IPS-NIHi11 (cell line): ENCODE measurements at regions not wholly inside any gene's neighbourhood (a gene's known extent, or its start where the extent isn't known, plus 50 kb on each side); places are given as distances from the start of the nearest gene placed in this dataset.
A peak's percentile ranks its signal among the peaks of the same experiment; 100 is the strongest.

ENCODE experiments used
- DNase-seq: peaks from one replicate; pipeline ENCODE4 v3.0.0; 2012; ENCODE audit warnings: mixed read lengths, low spot score

DNA sequence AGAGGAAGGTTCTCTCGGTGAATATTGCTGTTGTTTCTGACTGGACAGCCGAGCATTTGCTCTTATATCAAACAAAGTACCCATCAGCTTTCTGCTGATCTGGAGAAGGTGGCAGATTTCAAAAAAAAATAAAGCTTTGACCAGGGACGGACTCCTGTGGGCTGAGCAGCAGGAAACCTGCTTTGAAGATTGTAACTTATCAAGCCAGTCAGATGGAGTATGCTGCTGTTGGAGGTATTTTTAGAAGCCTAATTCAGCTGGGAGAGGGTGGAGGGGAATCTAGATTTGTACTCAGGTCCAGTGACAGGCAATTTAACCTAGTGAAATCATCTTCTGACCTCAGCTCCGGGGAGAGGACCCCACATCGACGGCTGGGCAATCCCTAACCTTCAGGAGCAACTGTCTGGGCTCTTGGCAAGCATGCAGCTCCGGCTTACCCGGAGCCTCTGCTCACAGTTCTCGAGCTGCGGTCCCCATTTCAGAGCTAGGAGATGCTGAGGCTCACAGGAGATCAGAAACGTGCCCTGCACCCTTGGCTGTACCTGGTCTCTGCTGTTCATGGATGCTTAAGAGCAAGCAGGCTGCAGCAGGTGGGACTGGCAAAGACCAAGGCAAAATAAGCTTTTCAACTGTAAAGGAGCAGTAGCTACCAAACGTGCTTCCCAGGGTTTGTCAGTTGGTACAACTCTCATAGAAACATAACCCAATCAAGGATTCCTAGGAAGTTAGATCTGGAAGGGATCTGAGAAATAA is 89.3 kb upstream of the ST8SIA2 start:
- DNase-seq, result no peak

DNA sequence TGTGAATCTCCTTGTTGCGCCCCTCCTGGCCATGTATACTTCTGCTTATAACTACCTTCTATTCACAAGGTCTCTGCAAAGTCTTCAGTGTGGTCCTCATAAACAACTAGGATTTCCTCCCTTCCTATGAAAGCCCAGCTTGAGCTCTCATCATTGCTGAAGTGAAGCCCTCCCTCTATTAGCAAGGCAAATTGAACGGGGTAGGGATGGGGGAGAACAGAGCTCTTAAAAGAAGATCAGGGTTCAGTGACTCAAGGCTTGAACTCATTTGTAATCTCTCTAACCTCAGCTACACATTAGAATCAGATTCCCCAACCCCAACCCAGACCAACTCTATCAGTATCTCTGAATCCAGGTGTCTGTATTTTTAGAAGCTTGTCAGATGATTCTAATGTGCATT is 88.3 kb upstream of the ST8SIA2 start:
- DNase-seq, result peak; percentile 16

DNA sequence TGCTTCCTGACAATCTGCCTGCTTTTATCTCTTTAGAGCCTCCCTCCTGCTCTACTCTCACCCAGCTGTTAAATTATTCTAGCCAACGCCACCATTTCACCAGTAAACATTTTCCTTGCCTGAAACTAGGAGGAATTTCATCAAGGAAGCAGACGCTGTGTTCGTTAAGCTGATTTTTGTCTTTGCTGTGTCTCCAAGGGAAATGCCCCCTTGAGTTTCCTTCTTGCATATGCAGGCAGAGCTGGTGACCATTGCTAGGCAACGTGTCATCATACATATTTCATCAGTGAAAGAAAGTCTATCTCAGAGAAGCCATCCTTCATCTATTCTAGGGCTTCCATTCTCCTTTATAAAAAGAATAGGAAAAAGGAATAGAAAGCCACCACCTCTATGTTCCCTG is 87.0 kb upstream of the ST8SIA2 start:
- peak; percentile 40 for DNase-seq

DNA sequence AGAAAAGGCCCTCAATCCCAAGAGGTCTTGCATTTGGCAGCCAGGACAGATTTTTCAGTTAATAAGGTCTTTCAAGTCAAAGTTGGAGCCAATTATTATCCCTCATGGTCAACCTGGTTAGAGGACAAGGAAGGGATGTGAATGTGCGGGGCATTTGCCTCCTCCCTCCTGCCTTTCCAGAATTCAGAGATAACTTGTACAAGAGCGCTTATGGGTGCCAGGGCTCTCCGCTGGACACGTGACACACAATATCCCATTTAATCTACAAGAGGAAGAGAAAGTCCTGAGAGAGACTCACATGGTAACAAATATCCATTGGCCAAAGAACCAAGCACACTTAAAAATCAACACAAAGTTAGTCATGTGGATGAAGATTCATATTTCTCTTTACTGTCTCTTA is 78.5 kb upstream of the ST8SIA2 start:
- DNase-seq, result no peak

GRCh38 chr15:92315595-92316211 is 78.0 kb upstream of the ST8SIA2 start:
- DNase-seq, result no peak

DNA sequence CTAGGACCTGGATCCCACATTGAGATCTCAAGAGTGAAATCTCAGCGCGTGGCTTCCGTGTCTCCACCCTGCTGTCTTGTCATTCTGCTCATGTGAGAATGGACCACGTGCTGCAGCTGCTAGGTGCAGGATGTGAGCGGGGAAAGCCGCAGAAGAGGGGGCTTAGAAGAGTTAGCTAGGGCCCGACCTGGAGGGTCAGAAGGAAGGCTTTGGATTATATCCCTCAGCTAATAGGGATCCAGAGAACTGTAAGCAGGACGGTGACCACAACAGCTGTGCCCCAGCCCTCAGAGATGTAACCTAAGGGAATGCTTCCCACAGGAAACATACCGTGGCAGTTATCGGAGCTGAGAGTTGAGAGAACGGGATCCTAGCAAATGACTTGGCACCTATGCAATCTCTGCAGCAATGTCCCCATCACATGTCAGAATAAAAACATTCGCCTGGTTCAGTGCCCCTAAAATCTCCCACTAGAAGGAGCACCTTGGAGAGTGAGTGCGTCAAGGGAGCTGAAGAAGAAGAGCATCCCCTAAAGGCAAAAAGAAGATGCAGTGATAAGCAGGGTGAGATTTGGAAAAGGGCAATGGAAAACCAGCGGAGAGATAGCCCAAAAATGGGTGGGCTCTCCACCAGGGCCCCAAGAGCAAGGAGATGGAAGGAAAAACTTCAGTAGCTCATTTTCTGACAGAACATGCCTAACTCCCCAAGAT is 76.9 kb upstream of the ST8SIA2 start:
- peak; percentile 31 for DNase-seq

DNA sequence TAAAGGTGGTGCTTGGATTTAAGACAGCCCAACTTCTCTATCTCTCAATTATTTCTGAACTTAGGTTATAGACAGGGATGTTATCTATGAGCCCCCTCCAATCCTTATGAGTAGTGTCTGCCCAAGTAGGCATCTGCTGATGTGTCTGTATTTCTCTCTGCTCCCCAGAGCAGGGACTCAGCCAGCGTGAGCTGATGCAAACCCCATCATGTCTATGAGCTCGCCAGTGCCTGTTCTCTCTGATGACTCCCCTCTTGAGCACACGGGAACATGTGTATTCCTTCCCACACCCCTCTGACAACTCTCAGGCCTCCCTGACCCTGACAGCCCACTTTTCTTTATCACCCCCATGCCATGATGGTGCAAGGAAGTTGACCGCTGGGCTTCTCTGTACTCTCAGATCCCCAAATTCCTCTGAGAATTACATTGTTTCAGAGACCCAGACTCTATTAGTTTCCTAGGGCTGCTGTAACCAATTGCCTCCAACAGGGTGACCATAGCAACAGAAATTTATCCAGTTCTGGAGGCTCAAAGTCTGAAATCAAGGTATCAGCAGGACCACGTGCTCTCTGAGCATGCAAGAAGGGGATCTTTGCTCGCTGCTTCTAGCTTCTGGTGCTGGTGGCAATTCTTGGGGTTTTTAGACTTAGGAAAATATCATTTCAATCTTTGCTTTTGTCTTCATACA is 73.5 kb upstream of the ST8SIA2 start:
- DNase-seq, result no peak

DNA sequence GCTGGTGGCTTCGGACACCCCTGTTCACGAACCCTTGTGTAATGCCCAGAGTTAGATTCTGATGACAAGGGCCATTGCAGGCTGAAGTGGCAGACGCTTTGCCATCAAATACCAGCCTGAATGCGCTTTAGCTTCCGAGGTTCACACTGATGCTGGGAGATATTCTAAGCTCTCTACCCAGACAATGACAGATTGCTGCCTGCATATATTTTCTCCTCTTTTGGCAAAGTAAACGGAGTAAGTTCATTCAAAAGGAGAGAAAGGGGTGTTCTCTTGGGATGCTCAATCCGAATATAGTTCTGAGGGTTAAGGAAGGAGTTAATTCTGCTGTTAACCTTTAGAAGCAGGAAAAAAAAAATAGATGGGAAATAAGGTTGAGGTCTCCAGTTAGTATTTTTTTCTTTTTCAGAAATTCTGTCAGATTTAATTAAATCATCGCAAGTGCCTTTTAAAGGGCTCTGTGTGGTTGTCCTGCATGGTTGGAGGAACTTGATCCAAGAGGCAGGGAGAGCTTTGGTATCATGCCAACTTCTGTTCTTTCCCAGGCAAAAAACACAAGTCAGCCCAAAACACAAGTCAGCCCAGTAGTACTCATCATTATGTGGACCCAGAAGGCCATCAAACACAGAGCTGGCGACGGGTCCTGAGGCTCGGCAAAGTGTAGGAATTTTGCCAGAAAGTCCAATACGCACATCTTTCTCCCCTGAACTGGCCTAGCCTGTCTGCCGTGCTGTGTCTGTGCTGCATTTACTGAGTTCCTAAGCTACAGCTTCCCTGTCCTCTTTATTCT is 70.9 kb upstream of the ST8SIA2 start:
- no peak for DNase-seq

DNA sequence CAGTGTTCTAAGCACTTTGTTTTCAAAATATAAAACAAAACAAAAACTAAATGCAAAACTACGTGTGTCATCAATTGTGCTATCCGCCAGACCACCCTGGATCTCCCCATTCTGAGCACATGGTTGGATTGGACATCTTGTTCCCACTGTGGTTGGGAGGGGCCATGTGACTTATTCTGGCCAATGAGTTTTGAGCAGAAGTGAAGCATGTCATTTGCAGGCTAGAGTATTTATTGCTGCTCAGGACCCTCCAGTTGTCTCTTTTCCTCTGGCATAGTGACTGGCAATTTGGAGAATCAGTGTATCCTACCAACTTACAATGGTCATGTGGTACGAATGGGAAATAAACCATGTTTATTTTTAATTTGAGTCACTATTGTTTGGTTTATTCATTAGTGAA is 70.2 kb upstream of the ST8SIA2 start:
- no peak for DNase-seq

- DNase-seq, result no peak
These were observed 69.3 kb upstream of the ST8SIA2 start for GRCh38 chr15:92324101-92324963.

DNA sequence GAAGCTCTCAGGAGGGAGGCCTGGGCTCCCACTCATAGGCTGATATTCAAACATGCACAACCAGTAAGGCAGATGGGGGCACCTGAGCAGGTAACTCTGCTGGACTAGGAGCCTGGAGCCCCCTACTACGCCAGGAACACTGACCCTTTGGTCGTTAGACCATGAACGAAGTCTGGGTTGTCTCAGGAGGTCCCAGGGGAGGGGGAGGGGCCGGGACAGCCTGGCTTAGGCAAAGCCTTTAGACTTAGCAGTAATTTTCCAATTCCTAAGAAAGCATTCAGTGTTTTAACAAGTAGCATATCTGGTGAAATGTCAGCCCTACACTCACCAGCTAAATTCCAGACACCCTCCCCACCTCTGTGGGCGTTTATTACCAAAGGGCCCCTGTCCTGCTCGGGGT is 67.4 kb upstream of the ST8SIA2 start:
- DNase-seq, result no peak

DNA sequence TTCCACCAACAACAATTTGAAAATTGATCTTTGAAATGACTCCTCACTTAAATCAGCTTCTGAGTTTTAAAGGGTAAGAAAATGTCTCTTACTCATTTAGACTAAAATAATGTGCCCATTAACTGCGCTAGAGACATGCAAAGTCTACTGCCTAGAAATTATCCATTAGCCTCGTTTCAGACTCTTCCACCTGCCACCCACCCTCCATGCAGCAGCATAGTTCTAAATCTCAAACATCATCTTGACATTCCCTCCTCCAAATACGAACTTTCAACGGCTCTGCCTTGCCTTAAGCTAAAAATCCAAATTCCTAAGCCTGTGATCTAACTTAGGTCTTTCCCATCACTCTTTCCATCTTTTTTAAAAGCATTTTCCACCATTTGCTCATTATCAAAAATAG is 66.6 kb upstream of the ST8SIA2 start:
- no peak for DNase-seq

DNA sequence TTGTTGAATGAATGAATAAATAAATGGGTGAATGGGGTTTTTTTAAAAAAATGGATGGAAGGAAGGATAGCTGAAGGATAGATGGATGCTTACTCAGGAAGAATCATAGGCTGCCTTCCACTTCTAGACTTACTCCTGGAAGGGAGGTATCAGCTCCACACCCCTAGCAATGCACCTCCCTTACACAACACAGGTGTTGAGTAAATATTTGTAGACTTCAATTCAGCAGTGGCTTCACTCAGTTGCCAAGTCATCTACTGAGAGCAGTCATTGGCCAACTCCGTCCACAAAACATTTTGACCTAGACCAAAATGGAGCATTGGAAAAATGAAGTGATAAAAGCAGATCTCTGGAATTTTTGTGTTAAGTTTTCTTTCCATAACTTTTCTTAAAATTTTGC is 65.5 kb upstream of the ST8SIA2 start:
- no peak for DNase-seq

- no peak for DNase-seq
These were observed 61.4 kb upstream of the ST8SIA2 start for GRCh38 chr15:92332125-92332899.

DNA sequence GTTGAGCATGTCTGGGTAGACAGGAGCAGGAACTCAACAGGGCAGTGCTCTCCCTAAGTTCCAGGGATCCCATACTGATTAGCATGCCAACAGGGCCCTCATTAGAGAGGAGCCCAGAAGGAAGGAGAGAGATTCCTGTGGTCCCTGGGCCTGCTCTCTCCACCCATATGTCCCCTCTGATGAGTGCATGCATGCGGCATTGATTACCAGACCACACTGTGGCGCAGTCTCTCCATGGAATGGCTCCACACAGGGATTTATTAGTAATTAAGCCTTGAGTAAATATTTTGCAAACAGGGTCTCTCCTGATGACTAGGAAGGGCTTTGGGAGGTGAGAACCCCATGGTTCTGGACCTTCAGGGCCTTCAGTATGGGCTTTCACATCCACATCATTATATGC is 60.0 kb upstream of the ST8SIA2 start:
- no peak for DNase-seq

- no peak for DNase-seq
These were observed 57.2 kb upstream of the ST8SIA2 start for GRCh38 chr15:92336419-92336987.

- DNase-seq, result no peak
These were observed 54.3 kb upstream of the ST8SIA2 start for GRCh38 chr15:92339361-92339760.
